Psoas muscle (tissue), 7 donors: ENCODE measurements at regions not wholly inside any gene's neighbourhood (a gene's known extent, or its start where the extent isn't known, plus 50 kb on each side); places are given as distances from the start of the nearest gene placed in this dataset.

Experiments
- ATAC-seq, 4 donors: fragments of 200-7000 bp; cut with Tn5 transposase; one replicate each; pipeline ENCODE4 v1.9.1; 2020; ENCODE audit warnings: moderate library complexity in 3 of 4, mild to moderate bottlenecking in 2 of 4
- DNase-seq, 2 donors: peaks; one replicate each; pipeline ENCODE4 v3.0.0-alpha.2; 2020
- H3K27ac ChIP-seq: fragments of 200-600 bp; one replicate; pipeline ENCODE4 v1.8.0; 2022
- H3K27me3 ChIP-seq, 3 donors: fragments of 200-600 bp in 1 of 3; one replicate each; pipeline versions ENCODE4 v1.6.1 to v1.8.0; 2013 to 2022; ENCODE audit warnings: low read length in 2 of 3, mild to moderate bottlenecking in 2 of 3, moderate library complexity in 1 of 3; ENCODE audit not compliant: insufficient read depth in 3 of 3
- H3K36me3 ChIP-seq, 2 donors: fragments of 200-600 bp in 1 of 2; one replicate each; pipeline versions ENCODE4 v1.6.1 to v1.8.0; 2013 to 2022; ENCODE audit warnings: low read depth in 1 of 2, mild to moderate bottlenecking in 1 of 2, moderate library complexity in 1 of 2; ENCODE audit not compliant: insufficient read depth in 1 of 2
- H3K4me1 ChIP-seq: fragments of 200-600 bp; one replicate; pipeline ENCODE4 v1.8.0; 2022
- H3K4me3 ChIP-seq: fragments of 200-600 bp; one replicate; pipeline ENCODE4 v1.8.0; 2022; ENCODE audit warnings: mild to moderate bottlenecking
- H3K9me3 ChIP-seq: fragments of 200-600 bp; one replicate; pipeline ENCODE4 v1.8.0; 2022
- CTCF ChIP-seq: fragments of 200-600 bp; IDR thresholded peaks from one replicate; pipeline ENCODE4 v1.8.0; 2022; ENCODE audit warnings: antibody characterized with exemption
- WGBS, 3 donors: extraction: QIAGEN DNeasy Blood & Tissue Kit; methylation state at CpG; one replicate each; pipeline versions ENCODE4 v1.1.6 to v1.1.7; 2013; 5-methylcytosine and 5-hydroxymethylcytosine counted together
- intact Hi-C, 2 donors: fragments of 100-400 bp; cut with DNase I; formaldehyde crosslinking; loops; one replicate each; pipeline versions ENCODE4 v1.11.0 to v1.14.2; 2022
- donor health status: healthy with polysubstance abuse.
- donor health status: DM: no; HTN: no; CAD: no; lungs with moderate emphysema.
- donor health status: Bipolar disorder and iron deficiency.
- donor health status: healthy.
- donor health status: DM: yes; HTN: yes; CAD: no.
- donor health status: DM: no; HTN: no; CAD: no.
- donor health status: DM: yes; HTN: yes; CAD: no.

GRCh38 chrX:45306794-45307193 lies 106.1 kb upstream of the DIPK2B start:
- no peak for ATAC-seq
- no peak for DNase-seq
- intact Hi-C loops, result no loop called here
- no peaks in the 10 kb centered on the region for H3K27me3 ChIP-seq
- no peak overlapping the region for H3K27ac ChIP-seq
- H3K9me3 ChIP-seq, result no peaks in the 10 kb centered on the region
- no peak for TF ChIP-seq CTCF
- no peaks in the 10 kb centered on the region for H3K4me1 ChIP-seq
- H3K4me3 ChIP-seq, result no peak overlapping the region
- no peaks in the 10 kb centered on the region for H3K36me3 ChIP-seq
- 73 to 77% (median 75%) methylated on average over 1 of the region's 1 CpG for WGBS, 3 donors

GRCh38 chrX:45300638-45301037 lies 100.0 kb upstream of the DIPK2B start:
- no peak for TF ChIP-seq CTCF
- H3K27ac ChIP-seq, result no peak overlapping the region
- WGBS, 3 donors, result 90 to 100% (median 97%) methylated on average over 1 to 2 of the region's 2 CpGs
- DNase-seq, result no peak
- no peaks in the 10 kb centered on the region for H3K36me3 ChIP-seq
- intact Hi-C loops, result no loop called here
- H3K27me3 ChIP-seq, result no peaks in the 10 kb centered on the region
- no peaks in the 10 kb centered on the region for H3K9me3 ChIP-seq
- H3K4me3 ChIP-seq, result no peak overlapping the region
- no peak for ATAC-seq
- no peaks in the 10 kb centered on the region for H3K4me1 ChIP-seq

GRCh38 chrX:45295259-45295986 lies 94.7 kb upstream of the DIPK2B start:
- Histone ChIP-seq H3K4me1 (no peaks in the 10 kb centered on the region), H3K4me3 (no peak overlapping the region), H3K27ac (no peak overlapping the region), H3K27me3 (peaks cover 0 to 16% (median 0%) of the 10 kb centered on the region in 3 donors), H3K9me3 (no peaks in the 10 kb centered on the region), H3K36me3 (no peaks in the 10 kb centered on the region)
- intact Hi-C loops, result no loop called here
- TF ChIP-seq CTCF, result no peak
- WGBS, 3 donors, result 21 to 23% (median 22%) methylated on average over 3 of the region's 3 CpGs
- DNase-seq (no peak), ATAC-seq (no peak)

DNA sequence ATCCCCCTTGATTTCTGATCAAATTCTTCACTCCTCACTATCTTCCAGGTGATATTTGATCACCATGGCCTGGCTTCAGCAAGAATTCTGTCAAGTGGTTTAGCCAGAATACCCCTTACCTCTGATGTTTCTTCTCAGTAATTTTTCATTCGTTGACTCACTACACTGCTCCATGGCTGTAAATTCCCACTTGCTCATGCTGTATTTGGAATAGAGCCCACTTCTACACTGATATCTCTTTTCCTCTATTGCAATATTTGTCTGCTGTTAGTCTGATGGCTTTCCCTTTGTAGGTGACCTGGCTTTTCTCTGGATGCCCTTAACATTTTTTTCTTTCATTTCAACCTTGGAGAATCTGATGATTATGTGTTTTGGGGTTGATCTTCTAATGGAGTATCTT lies 73.9 kb upstream of the DIPK2B start:
- Histone ChIP-seq H3K9me3 (peaks cover 8% of the 10 kb centered on the region), H3K4me3 (no peak overlapping the region), H3K27ac (no peak overlapping the region), H3K27me3 (peaks cover 0 to 5% (median 0%) of the 10 kb centered on the region in 3 donors), H3K4me1 (no peaks in the 10 kb centered on the region), H3K36me3 (no peaks in the 10 kb centered on the region)
- TF ChIP-seq CTCF, result no peak
- intact Hi-C loops, result no loop called here
- DNase-seq, result no peak
- WGBS, 3 donors, result 32 to 60% (median 59%) methylated on average over 1 of the region's 1 CpG
- ATAC-seq, result no peak

- no peaks in the 10 kb centered on the region for H3K9me3 ChIP-seq
- H3K36me3 ChIP-seq, result no peaks in the 10 kb centered on the region
- peaks cover 0 to 5% (median 0%) of the 10 kb centered on the region in 3 donors for H3K27me3 ChIP-seq
- TF ChIP-seq CTCF, result no peak
- DNase-seq, result no peak
- H3K4me3 ChIP-seq, result no peak overlapping the region
- intact Hi-C loops, result no loop called here
- WGBS, 3 donors, result 69 to 94% (median 93%) methylated on average over 1 of the region's 1 CpG
- H3K4me1 ChIP-seq, result no peaks in the 10 kb centered on the region
- H3K27ac ChIP-seq, result no peak overlapping the region
- no peak for ATAC-seq
Measured at GRCh38 chrX:45267007-45267406, 66.3 kb upstream of the DIPK2B start.
